ENCODE measurements at regions not wholly inside any gene's neighbourhood (a gene's known extent, or its start where the extent isn't known, plus 50 kb on each side); places are given as distances from the start of the nearest gene placed in this dataset.

- ATAC-seq: no peak
- no peak for TF ChIP-seq TSHZ2 (CRISPR knock-in tag; IDR thresholded peaks at IDR 0.05)
- no peak for TF ChIP-seq ZFP3 (CRISPR knock-in tag; IDR thresholded peaks at IDR 0.05)
- TF ChIP-seq ZFP30 (CRISPR knock-in tag; IDR thresholded peaks at IDR 0.05): no peak
- TF ChIP-seq CSRNP3 (CRISPR knock-in tag; IDR thresholded peaks at IDR 0.05): no peak
- no peak for TF ChIP-seq ZNF70 (CRISPR knock-in tag; IDR thresholded peaks at IDR 0.05)
- TF ChIP-seq ZNF565 (CRISPR knock-in tag; conservative IDR thresholded peaks at IDR 0.05; ENCODE audit: low read depth): no peak
- no peak for TF ChIP-seq ZNF8 (CRISPR knock-in tag; IDR thresholded peaks at IDR 0.05)
- TF ChIP-seq GLIS3 (CRISPR knock-in tag; IDR thresholded peaks at IDR 0.05): no peak
- no peak for TF ChIP-seq BACH2 (CRISPR knock-in tag; IDR thresholded peaks at IDR 0.05; ENCODE audit: borderline replicate concordance)
- TF ChIP-seq RARB (CRISPR knock-in tag; IDR thresholded peaks at IDR 0.05): no peak
- TF ChIP-seq TCF4 (CRISPR knock-in tag; IDR thresholded peaks at IDR 0.05; ENCODE audit: borderline replicate concordance): no peak
- TF ChIP-seq ISL1 (CRISPR knock-in tag; IDR thresholded peaks at IDR 0.05): no peak
- TF ChIP-seq OSR1 (CRISPR knock-in tag; IDR thresholded peaks at IDR 0.05): no peak
- TF ChIP-seq CSDC2 (CRISPR knock-in tag; IDR thresholded peaks at IDR 0.05): no peak
- no peak for TF ChIP-seq TOX (CRISPR knock-in tag; IDR thresholded peaks at IDR 0.05; ENCODE audit: borderline replicate concordance)
- TF ChIP-seq ESRRG (CRISPR knock-in tag; IDR thresholded peaks at IDR 0.05): no peak
- TF ChIP-seq ZC3H10 (CRISPR knock-in tag; IDR thresholded peaks at IDR 0.05): no peak
- no peak for TF ChIP-seq POU6F1 (CRISPR knock-in tag; IDR thresholded peaks at IDR 0.05; ENCODE audit: borderline replicate concordance, low read depth)
Observed at GRCh38 chr3:189117087-189117486, 54.7 kb upstream of the TPRG1 start.

- ATAC-seq: no peak
- TF ChIP-seq ZNF70 (CRISPR knock-in tag; IDR thresholded peaks at IDR 0.05) (no peak), ZNF8 (CRISPR knock-in tag; IDR thresholded peaks at IDR 0.05) (no peak), TOX (CRISPR knock-in tag; IDR thresholded peaks at IDR 0.05; ENCODE audit: borderline replicate concordance) (no peak), ARNTL (CRISPR knock-in tag; IDR thresholded peaks at IDR 0.05; ENCODE audit: borderline replicate concordance, low read depth) (no peak)
Observed at GRCh38 chr3:189118896-189119295, 52.9 kb upstream of the TPRG1 start.

GRCh38 chr3:189119950-189120349, 51.8 kb upstream of the TPRG1 start:
- ATAC-seq: no peak
- TF ChIP-seq ZNF8 (CRISPR knock-in tag; IDR thresholded peaks at IDR 0.05): no peak
- TF ChIP-seq ZFP3 (CRISPR knock-in tag; IDR thresholded peaks at IDR 0.05): no peak
- no peak for TF ChIP-seq PPARA (CRISPR knock-in tag; IDR thresholded peaks at IDR 0.05; ENCODE audit: borderline replicate concordance)
- no peak for TF ChIP-seq ZNF565 (CRISPR knock-in tag; conservative IDR thresholded peaks at IDR 0.05; ENCODE audit: low read depth)
- TF ChIP-seq ZFP30 (CRISPR knock-in tag; IDR thresholded peaks at IDR 0.05): no peak
- TF ChIP-seq ESRRG (CRISPR knock-in tag; IDR thresholded peaks at IDR 0.05): no peak
- no peak for TF ChIP-seq GLIS3 (CRISPR knock-in tag; IDR thresholded peaks at IDR 0.05)
- TF ChIP-seq BACH2 (CRISPR knock-in tag; IDR thresholded peaks at IDR 0.05; ENCODE audit: borderline replicate concordance): no peak
- TF ChIP-seq TOX (CRISPR knock-in tag; IDR thresholded peaks at IDR 0.05; ENCODE audit: borderline replicate concordance): no peak

- no peak for ATAC-seq
- no peak for TF ChIP-seq CSRNP3 (CRISPR knock-in tag; IDR thresholded peaks at IDR 0.05)
Observed at GRCh38 chr3:189121092-189121491, 50.7 kb upstream of the TPRG1 start.
